Nephron (organoid): ENCODE measurements at regions not wholly inside any gene's neighbourhood (a gene's known extent, or its start where the extent isn't known, plus 50 kb on each side); places are given as distances from the start of the nearest gene placed in this dataset.
A peak's percentile ranks its signal among the peaks of the same experiment; 100 is the strongest.

Experiments
- H3K27ac Mint-ChIP-seq, 3 experiments: 2 replicates each; pipeline ENCODE4 v1.8.0; 2020; ENCODE audit warnings: mixed read lengths in 3 of 3, mild to moderate bottlenecking in 2 of 3, moderate library complexity in 1 of 3
- H3K27me3 Mint-ChIP-seq: 2 replicates; pipeline ENCODE4 v1.8.0; 2021; ENCODE audit warnings: low read depth, mild to moderate bottlenecking, moderate library complexity, mixed read lengths
- H3K36me3 Mint-ChIP-seq: 2 replicates; pipeline ENCODE4 v1.8.0; 2020; ENCODE audit warnings: low read depth, mixed read lengths
- H3K4me1 Mint-ChIP-seq: 2 replicates; pipeline ENCODE4 v1.8.0; 2020; ENCODE audit warnings: mixed read lengths
- H3K4me3 Mint-ChIP-seq, 3 experiments: 2 replicates each; pipeline ENCODE4 v1.8.0; 2020; ENCODE audit warnings: mild to moderate bottlenecking in 3 of 3, mixed read lengths in 3 of 3, moderate library complexity in 2 of 3
- H3K9me3 Mint-ChIP-seq: 2 replicates; pipeline ENCODE4 v1.8.0; 2020; ENCODE audit warnings: mixed read lengths
- CTCF ChIP-seq, 3 experiments: fragments of 200-600 bp; sonication (generic); IDR thresholded peaks; one replicate each; pipeline ENCODE4 v1.5.0; 2021; ENCODE audit warnings: antibody characterized with exemption in 3 of 3; ENCODE audit not compliant: unreplicated experiment in 3 of 3

- no peak overlapping the region for H3K4me3 Mint-ChIP-seq
- no peaks in the 10 kb centered on the region for H3K36me3 Mint-ChIP-seq
- peak overlapping the region; percentile 47 to 77 (median 70) for H3K27ac Mint-ChIP-seq
- no peaks in the 10 kb centered on the region for H3K27me3 Mint-ChIP-seq
- H3K9me3 Mint-ChIP-seq: no peaks in the 10 kb centered on the region
- peaks cover 22% of the 10 kb centered on the region for H3K4me1 Mint-ChIP-seq
- TF ChIP-seq CTCF (IDR thresholded peaks at IDR 0.05; ENCODE audit: unreplicated experiment in 3 of 3): no peak
Observed at GRCh38 chr1:220409771-220410595, 118.0 kb upstream of the MARK1 start.

- Mint-ChIP-seq H3K4me3 (no peak overlapping the region), H3K4me1 (peaks cover 22% of the 10 kb centered on the region), H3K27ac (no peak overlapping the region), H3K36me3 (no peaks in the 10 kb centered on the region), H3K9me3 (peaks cover 8% of the 10 kb centered on the region), H3K27me3 (no peaks in the 10 kb centered on the region)
- TF ChIP-seq CTCF (IDR thresholded peaks at IDR 0.05; ENCODE audit: unreplicated experiment in 3 of 3): no peak
Observed at GRCh38 chr1:220407191-220407590, 120.7 kb upstream of the MARK1 start.

- no peak overlapping the region for H3K27ac Mint-ChIP-seq
- TF ChIP-seq CTCF (IDR thresholded peaks at IDR 0.05; ENCODE audit: unreplicated experiment in 3 of 3): no peak
Observed at GRCh38 chr1:220398238-220398637, 126.0 kb upstream of the RAB3GAP2 start.

GRCh38 chr1:220391491-220391890 lies 119.2 kb upstream of the RAB3GAP2 start:
- H3K27ac Mint-ChIP-seq: no peak overlapping the region
- H3K4me1 Mint-ChIP-seq: no peaks in the 10 kb centered on the region
- peaks cover 4% of the 10 kb centered on the region for H3K27me3 Mint-ChIP-seq
- peaks cover 2% of the 10 kb centered on the region for H3K9me3 Mint-ChIP-seq
- TF ChIP-seq CTCF (IDR thresholded peaks at IDR 0.05; ENCODE audit: unreplicated experiment in 3 of 3): no peak
- H3K4me3 Mint-ChIP-seq: no peak overlapping the region
- no peaks in the 10 kb centered on the region for H3K36me3 Mint-ChIP-seq

More at GRCh38 chr1:220398238-220398637, 126.0 kb upstream of the RAB3GAP2 start:
- peaks cover 9% of the 10 kb centered on the region for H3K9me3 Mint-ChIP-seq
- no peaks in the 10 kb centered on the region for H3K4me1 Mint-ChIP-seq
- H3K36me3 Mint-ChIP-seq: no peaks in the 10 kb centered on the region
- peaks cover 4% of the 10 kb centered on the region for H3K27me3 Mint-ChIP-seq
- H3K4me3 Mint-ChIP-seq: no peak overlapping the region

- TF ChIP-seq CTCF (IDR thresholded peaks at IDR 0.05; ENCODE audit: unreplicated experiment in 3 of 3): no peak
- Mint-ChIP-seq H3K9me3 (peaks cover 13% of the 10 kb centered on the region), H3K4me1 (no peaks in the 10 kb centered on the region)
Observed at GRCh38 chr1:220389634-220390033, 117.4 kb upstream of the RAB3GAP2 start.

More at GRCh38 chr1:220389634-220390033, 117.4 kb upstream of the RAB3GAP2 start:
- no peaks in the 10 kb centered on the region for H3K27me3 Mint-ChIP-seq
- no peak overlapping the region for H3K4me3 Mint-ChIP-seq
- no peak overlapping the region for H3K27ac Mint-ChIP-seq
- H3K36me3 Mint-ChIP-seq: peaks cover 4% of the 10 kb centered on the region
